ENCODE measurements at regions not wholly inside any gene's neighbourhood (a gene's known extent, or its start where the extent isn't known, plus 50 kb on each side); places are given as distances from the start of the nearest gene placed in this dataset.

GRCh38 chr13:64680739-64681138 is 2549.4 kb downstream of the PCDH9 start:
- H3K9me3 ChIP-seq (ENCODE audit: control insufficient read depth in 4 of 4, low read length in 3 of 4), result no peaks in the 10 kb centered on the region
- 78% methylated on average over 1 of the region's 1 CpG for WGBS
- no peaks in the 10 kb centered on the region for H3K4me1 ChIP-seq (ENCODE audit: control insufficient read depth in 4 of 4, insufficient read depth in 4 of 4, low read length in 3 of 4)
- no peak for DNase-seq (ENCODE audit: low spot score)
- H3K27ac ChIP-seq (ENCODE audit: low read depth in 1 of 2, low read length in 2 of 2), result no peak overlapping the region
- no peaks in the 10 kb centered on the region for H3K27me3 ChIP-seq (ENCODE audit: control insufficient read depth in 4 of 4, insufficient read depth in 4 of 4, low read length in 3 of 4)
- H3K4me3 ChIP-seq (ENCODE audit: low read depth in 1 of 3, low read length in 3 of 3), result no peak overlapping the region
- H3K36me3 ChIP-seq (ENCODE audit: control insufficient read depth in 4 of 4, insufficient read depth in 3 of 4, low read depth in 1 of 4, low read length in 3 of 4), result no peaks in the 10 kb centered on the region
- no peak overlapping the region for H3K9ac ChIP-seq (ENCODE audit: low read depth in 1 of 2, low read length in 2 of 2)
- TF ChIP-seq YY1 (IDR thresholded peaks at IDR 0.05) (no peak), REST (IDR thresholded peaks at IDR 0.05) (no peak), HNF4A (conservative IDR thresholded peaks at IDR 0.05) (no peak), TAF1 (conservative IDR thresholded peaks at IDR 0.05) (no peak), MAX (IDR thresholded peaks at IDR 0.05) (no peak), ZBTB33 (IDR thresholded peaks at IDR 0.05) (no peak), HNF4G (IDR thresholded peaks at IDR 0.05) (no peak)

GRCh38 chr13:64675255-64675892 is 2554.8 kb downstream of the PCDH9 start:
- 54% methylated on average over 6 of the region's 6 CpGs for WGBS
- no peak overlapping the region for H3K9ac ChIP-seq (ENCODE audit: low read depth in 1 of 2, low read length in 2 of 2)
- H3K36me3 ChIP-seq (ENCODE audit: control insufficient read depth in 4 of 4, insufficient read depth in 3 of 4, low read depth in 1 of 4, low read length in 3 of 4), result no peaks in the 10 kb centered on the region
- no peak overlapping the region for H3K4me3 ChIP-seq (ENCODE audit: low read depth in 1 of 3, low read length in 3 of 3)
- no peak for TF ChIP-seq FOXA1 (IDR thresholded peaks at IDR 0.05)
- TF ChIP-seq JUND (IDR thresholded peaks at IDR 0.05), result no peak
- no peak for TF ChIP-seq MAX (IDR thresholded peaks at IDR 0.05)
- TF ChIP-seq HNF4G (IDR thresholded peaks at IDR 0.05), result no peak
- TF ChIP-seq EGR1 (IDR thresholded peaks at IDR 0.05; ENCODE audit: low read depth in 2 of 2), result no peak
- no peak for TF ChIP-seq GABPA (IDR thresholded peaks at IDR 0.05 in 1 of 2, conservative IDR thresholded peaks at IDR 0.05 in 1 of 2)
- TF ChIP-seq TAF1 (conservative IDR thresholded peaks at IDR 0.05), result no peak
- TF ChIP-seq SP1 (IDR thresholded peaks at IDR 0.05), result no peak
- TF ChIP-seq REST (IDR thresholded peaks at IDR 0.05), result no peak
- no peak for TF ChIP-seq RXRA (IDR thresholded peaks at IDR 0.05)
- no peak for TF ChIP-seq RAD21 (IDR thresholded peaks at IDR 0.05)
- TF ChIP-seq YY1 (IDR thresholded peaks at IDR 0.05), result no peak
- no peak for TF ChIP-seq FOXA2 (IDR thresholded peaks at IDR 0.05)
- no peak for TF ChIP-seq NR2F2 (IDR thresholded peaks at IDR 0.05)
- no peak for TF ChIP-seq HNF4A (conservative IDR thresholded peaks at IDR 0.05)
- TF ChIP-seq CTCF (IDR thresholded peaks at IDR 0.05; ENCODE audit: low read depth, low read length, missing input control), result no peak
- no peak for TF ChIP-seq ZBTB33 (IDR thresholded peaks at IDR 0.05)
- H3K4me1 ChIP-seq (ENCODE audit: control insufficient read depth in 4 of 4, insufficient read depth in 4 of 4, low read length in 3 of 4), result no peaks in the 10 kb centered on the region
- no peak for DNase-seq (ENCODE audit: low spot score)
- no peak overlapping the region for H3K27ac ChIP-seq (ENCODE audit: low read depth in 1 of 2, low read length in 2 of 2)
- H3K9me3 ChIP-seq (ENCODE audit: control insufficient read depth in 4 of 4, low read length in 3 of 4), result peaks cover 0 to 3% (median 0%) of the 10 kb centered on the region in 4 donors
- H3K27me3 ChIP-seq (ENCODE audit: control insufficient read depth in 4 of 4, insufficient read depth in 4 of 4, low read length in 3 of 4), result no peaks in the 10 kb centered on the region

Measured in liver (tissue), 8 donors.